HCT116 (cell line): ENCODE measurements at regions not wholly inside any gene's neighbourhood (a gene's known extent, or its start where the extent isn't known, plus 50 kb on each side); places are given as distances from the start of the nearest gene placed in this dataset.

ENCODE experiments used
- EGR1 ChIP-seq: IDR thresholded peaks from 2 replicates; pipeline ENCODE4 v1.6.1; 2012; ENCODE audit warnings: low read depth
- EZH2 ChIP-seq: fragments of 200-600 bp; sonication (generic); IDR thresholded peaks from 2 replicates; pipeline ENCODE4 v1.6.1; 2017; ENCODE audit warnings: antibody characterized with exemption, mixed run types
- JUND ChIP-seq: IDR thresholded peaks from 2 replicates; pipeline ENCODE4 v1.6.1; 2012
- POLR2A ChIP-seq: IDR thresholded peaks from 2 replicates; pipeline ENCODE4 v1.7.0; 2011; ENCODE audit warnings: borderline replicate concordance; ENCODE audit not compliant: insufficient read depth, insufficient read length; ENCODE audit errors: extremely low read depth
- POLR2AphosphoS5 ChIP-seq: IDR thresholded peaks from 2 replicates; pipeline ENCODE4 v1.6.1; 2011; ENCODE audit warnings: mild to moderate bottlenecking, low read depth, low read length, moderate library complexity
- RAD21 ChIP-seq: IDR thresholded peaks from 2 replicates; pipeline ENCODE4 v1.6.1; 2012; ENCODE audit warnings: low read depth, mild to moderate bottlenecking
- SIN3A ChIP-seq: IDR thresholded peaks from 2 replicates; pipeline ENCODE4 v1.6.1; 2012; ENCODE audit warnings: low read depth
- SP1 ChIP-seq: IDR thresholded peaks from 2 replicates; pipeline ENCODE4 v1.6.1; 2012; ENCODE audit warnings: low read depth
- TCF7L2 ChIP-seq: IDR thresholded peaks from 2 replicates; pipeline ENCODE4 v1.7.0; 2011; ENCODE audit warnings: borderline replicate concordance, inconsistent platforms; ENCODE audit not compliant: insufficient read depth, insufficient read length; ENCODE audit errors: extremely low read depth
- YY1 ChIP-seq: IDR thresholded peaks from 2 replicates; pipeline ENCODE4 v1.6.1; 2011; ENCODE audit warnings: low read length, low read depth, moderate library complexity, mild to moderate bottlenecking; ENCODE audit not compliant: insufficient replicate concordance; ENCODE audit errors: extremely low read depth
- ZNF274 ChIP-seq: fragments of 200-500 bp; sonication (Bioruptor generic); IDR thresholded peaks from 2 replicates; pipeline ENCODE4 v1.6.1; 2014; ENCODE audit warnings: mild to moderate bottlenecking, low read depth, low read length, inconsistent platforms
- TF ChIP-seq, protein P1 (sequence below), 3 experiments: fragments of 200-600 bp in 1 of 3; sonication (generic) in 1 of 3; IDR thresholded peaks in 2 of 3; conservative IDR thresholded peaks in 1 of 3; 2 replicates each; pipeline ENCODE4 v1.5.1; 2012 to 2017; ENCODE audit warnings: low read depth in 2 of 3, low read length in 2 of 3, antibody characterized with exemption in 1 of 3, borderline replicate concordance in 1 of 3, control low read depth in 1 of 3, mild to moderate bottlenecking in 1 of 3, mixed read lengths in 1 of 3, mixed run types in 1 of 3, moderate library complexity in 1 of 3; ENCODE audit not compliant: insufficient read depth in 1 of 3
- TF ChIP-seq, protein P2 (sequence below): IDR thresholded peaks from 2 replicates; pipeline ENCODE4 v1.6.1; 2011; ENCODE audit warnings: mild to moderate bottlenecking, low read length, moderate library complexity; ENCODE audit not compliant: insufficient replicate concordance; ENCODE audit errors: extremely low read depth

DNA sequence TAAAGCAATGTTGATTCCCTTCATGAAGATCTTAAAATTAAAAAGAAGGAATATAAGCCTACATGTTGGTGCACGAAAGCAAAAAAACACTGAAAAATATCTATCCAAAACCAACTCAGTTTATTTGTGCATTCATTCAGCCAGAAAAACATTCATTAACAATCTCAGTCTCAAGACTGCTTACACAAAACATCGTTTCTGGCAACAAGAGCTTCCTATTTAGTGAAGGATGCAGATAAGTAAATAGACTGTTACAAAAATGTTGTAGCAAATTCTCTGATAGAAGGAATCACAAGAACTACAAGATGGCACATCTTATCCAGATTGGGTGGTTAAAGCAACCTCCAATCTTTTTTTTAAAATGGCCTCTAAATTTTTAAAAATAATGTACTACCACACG lies 69.7 kb upstream of the DCN start:
- TF ChIP-seq POLR2A (no peak), TCF7L2 (no peak), SIN3A (no peak), POLR2AphosphoS5 (no peak), RAD21 (no peak), EZH2 (no peak), SP1 (no peak), ZNF274 (no peak), EGR1 (no peak), YY1 (no peak), JUND (no peak)
- TF ChIP-seq, protein P1, sequence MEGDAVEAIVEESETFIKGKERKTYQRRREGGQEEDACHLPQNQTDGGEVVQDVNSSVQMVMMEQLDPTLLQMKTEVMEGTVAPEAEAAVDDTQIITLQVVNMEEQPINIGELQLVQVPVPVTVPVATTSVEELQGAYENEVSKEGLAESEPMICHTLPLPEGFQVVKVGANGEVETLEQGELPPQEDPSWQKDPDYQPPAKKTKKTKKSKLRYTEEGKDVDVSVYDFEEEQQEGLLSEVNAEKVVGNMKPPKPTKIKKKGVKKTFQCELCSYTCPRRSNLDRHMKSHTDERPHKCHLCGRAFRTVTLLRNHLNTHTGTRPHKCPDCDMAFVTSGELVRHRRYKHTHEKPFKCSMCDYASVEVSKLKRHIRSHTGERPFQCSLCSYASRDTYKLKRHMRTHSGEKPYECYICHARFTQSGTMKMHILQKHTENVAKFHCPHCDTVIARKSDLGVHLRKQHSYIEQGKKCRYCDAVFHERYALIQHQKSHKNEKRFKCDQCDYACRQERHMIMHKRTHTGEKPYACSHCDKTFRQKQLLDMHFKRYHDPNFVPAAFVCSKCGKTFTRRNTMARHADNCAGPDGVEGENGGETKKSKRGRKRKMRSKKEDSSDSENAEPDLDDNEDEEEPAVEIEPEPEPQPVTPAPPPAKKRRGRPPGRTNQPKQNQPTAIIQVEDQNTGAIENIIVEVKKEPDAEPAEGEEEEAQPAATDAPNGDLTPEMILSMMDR (IDR thresholded peaks at IDR 0.05 in 2 of 3, conservative IDR thresholded peaks at IDR 0.05 in 1 of 3; ENCODE audit: borderline replicate concordance in 1 of 3, insufficient read depth in 1 of 3, low read depth in 2 of 3, low read length in 2 of 3) = no peak
- TF ChIP-seq, protein P2, sequence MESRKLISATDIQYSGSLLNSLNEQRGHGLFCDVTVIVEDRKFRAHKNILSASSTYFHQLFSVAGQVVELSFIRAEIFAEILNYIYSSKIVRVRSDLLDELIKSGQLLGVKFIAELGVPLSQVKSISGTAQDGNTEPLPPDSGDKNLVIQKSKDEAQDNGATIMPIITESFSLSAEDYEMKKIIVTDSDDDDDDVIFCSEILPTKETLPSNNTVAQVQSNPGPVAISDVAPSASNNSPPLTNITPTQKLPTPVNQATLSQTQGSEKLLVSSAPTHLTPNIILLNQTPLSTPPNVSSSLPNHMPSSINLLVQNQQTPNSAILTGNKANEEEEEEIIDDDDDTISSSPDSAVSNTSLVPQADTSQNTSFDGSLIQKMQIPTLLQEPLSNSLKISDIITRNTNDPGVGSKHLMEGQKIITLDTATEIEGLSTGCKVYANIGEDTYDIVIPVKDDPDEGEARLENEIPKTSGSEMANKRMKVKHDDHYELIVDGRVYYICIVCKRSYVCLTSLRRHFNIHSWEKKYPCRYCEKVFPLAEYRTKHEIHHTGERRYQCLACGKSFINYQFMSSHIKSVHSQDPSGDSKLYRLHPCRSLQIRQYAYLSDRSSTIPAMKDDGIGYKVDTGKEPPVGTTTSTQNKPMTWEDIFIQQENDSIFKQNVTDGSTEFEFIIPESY = no peak
